ENCODE measurements at regions not wholly inside any gene's neighbourhood (a gene's known extent, or its start where the extent isn't known, plus 50 kb on each side); places are given as distances from the start of the nearest gene placed in this dataset.

DNA sequence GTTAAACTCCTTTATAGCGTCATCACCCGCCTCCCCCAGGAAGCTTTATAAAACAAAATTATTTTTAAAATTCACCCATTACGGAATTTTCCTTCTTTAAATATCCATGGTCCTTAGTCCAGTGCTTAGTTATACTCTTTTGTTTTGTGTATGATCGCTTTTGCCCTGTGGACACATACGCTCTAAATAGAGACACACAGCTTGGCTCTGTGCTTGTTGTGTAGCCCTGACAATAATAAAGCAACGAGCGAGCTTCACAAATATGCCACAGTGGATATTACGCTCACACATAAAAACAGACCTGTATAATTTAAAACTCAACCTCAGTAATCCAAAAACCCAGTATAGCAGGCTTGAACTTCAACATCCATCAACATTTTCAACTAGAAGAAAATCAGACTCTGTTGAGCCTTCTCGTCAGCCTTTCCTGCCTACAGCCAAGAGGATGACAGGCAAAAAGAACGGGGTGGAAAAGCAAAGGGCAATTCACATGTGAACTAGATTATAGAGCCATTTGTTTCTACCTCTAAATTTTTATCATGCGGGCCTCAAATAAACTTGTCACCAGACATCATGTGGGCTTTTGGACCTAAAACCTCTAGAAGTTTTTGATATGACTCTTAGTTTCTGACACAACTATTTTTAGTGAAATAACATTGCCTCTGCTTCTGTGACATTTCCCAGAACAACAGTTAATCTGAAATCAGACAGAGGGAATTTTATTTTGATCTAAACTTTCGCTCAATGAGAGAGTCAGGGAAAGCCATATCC is 89.6 kb upstream of the THBS1 start:
- no peaks in the 10 kb centered on the region for H3K36me3 ChIP-seq
- H3K4me3 ChIP-seq: no peak overlapping the region
- H3K9me3 ChIP-seq: no peaks in the 10 kb centered on the region
- intact Hi-C loops (cut with DNase I): no loop called here
- DNase-seq (no peak), ATAC-seq (no peak)
- H3K4me1 ChIP-seq: peaks cover 18% of the 10 kb centered on the region
- TF ChIP-seq, protein P1, sequence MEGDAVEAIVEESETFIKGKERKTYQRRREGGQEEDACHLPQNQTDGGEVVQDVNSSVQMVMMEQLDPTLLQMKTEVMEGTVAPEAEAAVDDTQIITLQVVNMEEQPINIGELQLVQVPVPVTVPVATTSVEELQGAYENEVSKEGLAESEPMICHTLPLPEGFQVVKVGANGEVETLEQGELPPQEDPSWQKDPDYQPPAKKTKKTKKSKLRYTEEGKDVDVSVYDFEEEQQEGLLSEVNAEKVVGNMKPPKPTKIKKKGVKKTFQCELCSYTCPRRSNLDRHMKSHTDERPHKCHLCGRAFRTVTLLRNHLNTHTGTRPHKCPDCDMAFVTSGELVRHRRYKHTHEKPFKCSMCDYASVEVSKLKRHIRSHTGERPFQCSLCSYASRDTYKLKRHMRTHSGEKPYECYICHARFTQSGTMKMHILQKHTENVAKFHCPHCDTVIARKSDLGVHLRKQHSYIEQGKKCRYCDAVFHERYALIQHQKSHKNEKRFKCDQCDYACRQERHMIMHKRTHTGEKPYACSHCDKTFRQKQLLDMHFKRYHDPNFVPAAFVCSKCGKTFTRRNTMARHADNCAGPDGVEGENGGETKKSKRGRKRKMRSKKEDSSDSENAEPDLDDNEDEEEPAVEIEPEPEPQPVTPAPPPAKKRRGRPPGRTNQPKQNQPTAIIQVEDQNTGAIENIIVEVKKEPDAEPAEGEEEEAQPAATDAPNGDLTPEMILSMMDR (IDR thresholded peaks at IDR 0.05): no peak
- no peaks in the 10 kb centered on the region for H3K27me3 ChIP-seq
- H3K27ac ChIP-seq: no peak overlapping the region

DNA sequence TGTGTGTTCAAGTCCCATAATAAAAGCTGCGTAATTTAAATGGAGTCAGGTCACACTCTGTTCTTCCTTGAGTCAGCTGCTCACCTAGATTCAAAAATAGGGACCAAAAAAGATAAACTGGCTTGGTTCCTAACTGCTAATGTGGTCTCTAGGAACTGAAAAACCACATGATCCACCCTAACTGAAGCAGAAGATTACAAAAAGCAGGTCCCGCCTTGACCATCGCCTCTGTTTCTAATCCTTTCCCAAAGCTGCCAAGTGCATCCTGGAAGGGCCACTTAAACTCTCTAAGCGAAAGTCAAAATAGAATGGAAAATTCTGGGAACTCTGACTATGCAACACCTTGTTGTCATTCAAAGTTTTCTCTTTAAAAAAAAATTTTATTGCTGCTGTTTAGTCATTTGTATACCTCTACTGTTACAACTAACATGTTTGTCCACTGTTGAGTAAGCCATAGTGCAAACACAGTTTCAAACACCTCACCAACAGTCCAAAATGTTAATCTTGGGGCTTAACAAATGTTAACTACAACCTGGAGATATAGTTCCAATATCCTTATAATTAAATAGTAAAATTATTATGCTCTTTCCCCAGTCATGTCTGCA is 88.9 kb upstream of the THBS1 start:
- DNase-seq (no peak), ATAC-seq (no peak)
- Histone ChIP-seq H3K36me3 (no peaks in the 10 kb centered on the region), H3K27me3 (no peaks in the 10 kb centered on the region), H3K4me3 (no peak overlapping the region), H3K4me1 (peaks cover 15% of the 10 kb centered on the region), H3K27ac (no peak overlapping the region), H3K9me3 (no peaks in the 10 kb centered on the region)
- TF ChIP-seq, protein P1 (IDR thresholded peaks at IDR 0.05): no peak
- intact Hi-C loops (cut with DNase I): no loop called here

DNA sequence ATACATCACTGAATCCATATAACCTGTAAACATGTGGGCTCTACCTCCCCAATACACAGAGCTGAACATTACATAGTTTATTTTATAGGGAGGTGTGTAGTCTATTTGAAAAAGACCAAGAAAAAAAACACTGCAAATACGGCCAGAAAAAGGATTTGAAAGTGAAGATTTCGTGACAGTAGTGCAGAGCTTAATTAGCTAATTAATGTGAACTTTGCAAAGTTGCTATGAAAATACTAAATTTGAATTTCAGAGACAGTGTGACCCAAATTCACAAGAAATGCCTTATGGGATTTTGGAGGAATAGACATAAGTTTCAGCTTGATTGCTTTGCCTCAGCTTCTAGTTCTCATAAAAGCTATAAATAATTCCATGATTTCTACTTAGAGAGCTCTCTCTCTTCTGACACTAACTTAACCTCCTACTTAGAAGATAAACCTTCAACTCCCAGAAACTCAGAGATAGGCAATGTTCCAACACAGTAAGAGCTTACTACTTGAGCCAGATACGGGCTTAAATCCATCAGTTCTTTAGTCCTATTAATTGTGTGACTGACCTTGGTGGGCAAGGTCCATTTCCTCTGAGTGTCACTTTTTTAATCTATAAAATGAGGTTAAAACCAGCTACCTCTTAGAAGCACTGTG is 87.3 kb upstream of the THBS1 start:
- Histone ChIP-seq H3K36me3 (no peaks in the 10 kb centered on the region), H3K9me3 (no peaks in the 10 kb centered on the region), H3K27me3 (no peaks in the 10 kb centered on the region), H3K4me3 (no peak overlapping the region), H3K27ac (no peak overlapping the region), H3K4me1 (peaks cover 6% of the 10 kb centered on the region)
- DNase-seq: no peak
- no peak for ATAC-seq
- TF ChIP-seq, protein P1 (IDR thresholded peaks at IDR 0.05): no peak
- intact Hi-C loops (cut with DNase I): no loop called here

DNA sequence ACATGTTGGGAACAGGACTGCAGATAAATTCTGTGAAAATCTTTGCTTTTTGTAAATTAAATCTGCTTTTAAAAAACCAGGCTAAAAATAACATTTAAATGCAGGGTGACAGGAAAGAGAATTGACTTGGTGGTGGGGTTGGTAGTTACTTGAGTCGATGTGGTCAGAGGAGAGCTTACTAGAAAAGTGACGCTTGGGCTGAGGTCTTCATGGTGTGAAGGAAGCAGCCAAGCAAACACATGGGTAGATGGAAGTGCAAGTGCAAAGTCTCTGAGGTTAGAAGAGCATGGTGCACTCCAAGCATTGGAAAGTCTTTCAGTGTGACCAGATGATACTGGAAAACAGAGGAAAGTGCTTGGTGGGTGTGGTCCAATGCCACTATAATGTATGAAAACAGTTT is 86.4 kb upstream of the THBS1 start:
- DNase-seq (no peak), ATAC-seq (no peak)
- TF ChIP-seq, protein P1 (IDR thresholded peaks at IDR 0.05): no peak
- H3K27ac ChIP-seq: no peak overlapping the region
- intact Hi-C loops (cut with DNase I): no loop called here
- no peak overlapping the region for H3K4me3 ChIP-seq
- no peaks in the 10 kb centered on the region for H3K27me3 ChIP-seq
- H3K36me3 ChIP-seq: no peaks in the 10 kb centered on the region
- no peaks in the 10 kb centered on the region for H3K9me3 ChIP-seq
- H3K4me1 ChIP-seq: no peaks in the 10 kb centered on the region

DNA sequence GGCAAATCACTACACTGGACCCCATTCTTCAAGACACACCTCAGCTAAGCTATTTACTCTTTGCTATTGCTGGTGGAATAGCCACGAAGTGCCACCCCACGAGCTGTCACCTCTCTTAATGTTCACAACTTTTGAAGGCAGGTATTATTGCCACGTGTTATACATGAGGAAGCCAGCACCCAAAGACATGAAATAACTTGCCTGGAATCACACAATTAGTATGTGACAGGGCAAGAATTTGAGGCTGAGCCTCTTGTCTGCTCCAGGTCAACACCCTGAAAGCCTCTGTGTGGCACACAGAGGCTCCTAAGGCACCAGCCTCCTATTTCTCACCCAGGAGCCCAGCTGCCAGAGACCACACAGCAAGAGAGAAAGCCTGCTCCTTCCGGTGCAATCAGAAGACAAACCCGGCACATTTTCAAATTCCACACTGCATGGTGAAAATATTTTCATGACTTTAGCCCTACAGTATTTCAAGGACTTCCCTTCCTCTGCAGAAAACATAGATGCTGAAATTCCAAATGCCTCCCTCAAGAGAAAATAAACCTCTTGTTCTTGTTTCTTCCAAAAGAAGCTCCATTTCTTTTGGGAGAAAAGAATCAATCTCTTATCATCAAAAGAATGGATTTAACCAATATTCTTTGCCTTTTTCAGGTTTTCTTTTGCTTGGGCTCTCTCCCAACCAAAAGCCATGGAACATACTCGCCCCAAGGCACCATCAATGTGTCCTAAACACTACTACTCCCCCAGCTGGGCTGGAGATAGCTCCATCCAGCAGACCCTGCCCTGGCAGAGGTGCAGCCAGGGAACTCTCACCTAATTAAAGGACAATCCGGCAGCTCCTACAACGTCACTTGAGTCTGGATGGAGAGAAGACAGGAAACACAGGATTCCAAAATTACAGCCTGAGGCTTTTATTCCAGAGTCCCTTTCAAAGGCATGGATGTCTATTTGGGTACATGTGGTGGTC is 84.7 kb upstream of the THBS1 start:
- H3K36me3 ChIP-seq: no peaks in the 10 kb centered on the region
- TF ChIP-seq, protein P1 (IDR thresholded peaks at IDR 0.05): no peak
- ATAC-seq: peak; percentile 35
- no peak for DNase-seq
- no peaks in the 10 kb centered on the region for H3K4me1 ChIP-seq
- H3K4me3 ChIP-seq: no peak overlapping the region
- no peak overlapping the region for H3K27ac ChIP-seq
- H3K27me3 ChIP-seq: no peaks in the 10 kb centered on the region
- H3K9me3 ChIP-seq: no peaks in the 10 kb centered on the region
- intact Hi-C loops (cut with DNase I): no loop called here
